SK-N-SH (cell line): ENCODE measurements at regions not wholly inside any gene's neighbourhood (a gene's known extent, or its start where the extent isn't known, plus 50 kb on each side); places are given as distances from the start of the nearest gene placed in this dataset.

Experiments used
- EP300 ChIP-seq, 2 experiments: IDR thresholded peaks; 2 replicates each; pipeline versions ENCODE4 v1.4.0 to v1.6.1; 2012; ENCODE audit warnings: borderline replicate concordance in 1 of 2, low read depth in 1 of 2, low read length in 1 of 2
- EZH2phosphoT487 ChIP-seq: fragments of 200-600 bp; sonication (generic); IDR thresholded peaks from 2 replicates; pipeline ENCODE4 v1.6.1; 2017; ENCODE audit warnings: low read depth, mixed run types, mild to moderate bottlenecking, antibody characterized with exemption, moderate library complexity, borderline replicate concordance
- FOXJ3 ChIP-seq: sonication (generic); formaldehyde crosslinking; IDR thresholded peaks from 2 replicates; pipeline ENCODE4 v1.5.1; 2020; ENCODE audit warnings: mild to moderate bottlenecking, missing genetic modification reagents
- GABPA ChIP-seq: IDR thresholded peaks from 2 replicates; pipeline ENCODE4 v1.4.0; 2012; ENCODE audit warnings: low read depth, mild to moderate bottlenecking
- JUND ChIP-seq: IDR thresholded peaks from 2 replicates; pipeline ENCODE4 v1.4.0; 2012
- POLR2AphosphoS5 ChIP-seq: IDR thresholded peaks from 2 replicates; pipeline ENCODE4 v1.6.1; 2012; ENCODE audit warnings: low read depth, low read length
- REST ChIP-seq: IDR thresholded peaks from 2 replicates; pipeline ENCODE4 v1.6.1; 2012; ENCODE audit warnings: mild to moderate bottlenecking, low read depth, low read length, moderate library complexity
- TAF1 ChIP-seq: IDR thresholded peaks from 2 replicates; pipeline ENCODE4 v1.6.1; 2012; ENCODE audit warnings: low read depth, mild to moderate bottlenecking, low read length, moderate library complexity, borderline replicate concordance
- TF ChIP-seq, protein P1 (sequence below): fragments of 200-600 bp; sonication (generic); IDR thresholded peaks from 2 replicates; pipeline ENCODE4 v1.6.1; 2017; ENCODE audit warnings: antibody characterized with exemption, mild to moderate bottlenecking, moderate library complexity

GRCh38 chr2:234401426-234401825 is 95.5 kb downstream of the ARL4C start:
- TF ChIP-seq REST (no peak), EZH2phosphoT487 (no peak), JUND (no peak), POLR2AphosphoS5 (no peak), EP300 (IDR thresholded peaks at IDR 0.05; ENCODE audit: borderline replicate concordance in 1 of 2, low read depth in 1 of 2, low read length in 1 of 2) (no peak), FOXJ3 (CRISPR knock-in tag) (no peak), GABPA (no peak), TAF1 (no peak)
- TF ChIP-seq, protein P1, sequence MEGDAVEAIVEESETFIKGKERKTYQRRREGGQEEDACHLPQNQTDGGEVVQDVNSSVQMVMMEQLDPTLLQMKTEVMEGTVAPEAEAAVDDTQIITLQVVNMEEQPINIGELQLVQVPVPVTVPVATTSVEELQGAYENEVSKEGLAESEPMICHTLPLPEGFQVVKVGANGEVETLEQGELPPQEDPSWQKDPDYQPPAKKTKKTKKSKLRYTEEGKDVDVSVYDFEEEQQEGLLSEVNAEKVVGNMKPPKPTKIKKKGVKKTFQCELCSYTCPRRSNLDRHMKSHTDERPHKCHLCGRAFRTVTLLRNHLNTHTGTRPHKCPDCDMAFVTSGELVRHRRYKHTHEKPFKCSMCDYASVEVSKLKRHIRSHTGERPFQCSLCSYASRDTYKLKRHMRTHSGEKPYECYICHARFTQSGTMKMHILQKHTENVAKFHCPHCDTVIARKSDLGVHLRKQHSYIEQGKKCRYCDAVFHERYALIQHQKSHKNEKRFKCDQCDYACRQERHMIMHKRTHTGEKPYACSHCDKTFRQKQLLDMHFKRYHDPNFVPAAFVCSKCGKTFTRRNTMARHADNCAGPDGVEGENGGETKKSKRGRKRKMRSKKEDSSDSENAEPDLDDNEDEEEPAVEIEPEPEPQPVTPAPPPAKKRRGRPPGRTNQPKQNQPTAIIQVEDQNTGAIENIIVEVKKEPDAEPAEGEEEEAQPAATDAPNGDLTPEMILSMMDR, result no peak
